ENCODE measurements at regions not wholly inside any gene's neighbourhood (a gene's known extent, or its start where the extent isn't known, plus 50 kb on each side); places are given as distances from the start of the nearest gene placed in this dataset.

DNA sequence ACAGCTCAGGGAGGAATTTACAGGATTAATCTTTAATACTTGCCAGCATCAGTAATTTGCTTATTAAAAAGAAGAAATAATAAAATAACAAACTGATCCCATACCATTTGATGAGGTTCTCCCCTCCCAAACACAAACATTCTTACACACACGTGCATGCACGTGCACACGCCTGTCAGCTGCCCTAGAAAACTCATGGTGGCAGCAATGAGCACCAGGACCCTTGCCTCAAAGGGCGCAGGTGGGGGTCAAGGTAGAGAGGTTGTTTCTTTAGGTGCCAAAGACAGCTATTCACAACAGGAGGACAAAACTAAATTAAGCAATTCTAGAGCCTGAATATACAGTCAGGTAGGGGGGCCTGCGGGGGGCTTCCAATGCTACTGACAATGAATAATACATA is 219.3 kb downstream of the BUD13 start:
- no peak for DNase-seq

DNA sequence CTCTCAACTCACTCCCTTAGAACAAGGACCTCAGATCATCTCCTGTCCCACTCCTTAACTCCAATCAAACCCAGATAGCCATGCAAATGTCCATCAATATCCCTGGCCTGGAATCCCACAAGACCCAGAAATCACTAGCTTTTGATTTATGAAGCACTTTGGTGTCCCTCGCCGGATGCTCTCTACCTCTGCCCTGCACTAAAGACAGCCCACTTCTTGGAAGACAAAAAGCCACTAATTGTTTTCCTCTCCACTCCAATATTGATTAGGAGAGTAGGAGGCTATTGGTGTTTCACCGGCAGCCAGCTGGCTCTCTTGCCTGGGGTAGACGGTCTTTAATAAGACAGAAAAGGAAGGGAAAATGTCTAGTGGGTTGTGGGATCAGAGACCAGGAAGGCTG is 221.2 kb downstream of the BUD13 start:
- no peak for DNase-seq

DNA sequence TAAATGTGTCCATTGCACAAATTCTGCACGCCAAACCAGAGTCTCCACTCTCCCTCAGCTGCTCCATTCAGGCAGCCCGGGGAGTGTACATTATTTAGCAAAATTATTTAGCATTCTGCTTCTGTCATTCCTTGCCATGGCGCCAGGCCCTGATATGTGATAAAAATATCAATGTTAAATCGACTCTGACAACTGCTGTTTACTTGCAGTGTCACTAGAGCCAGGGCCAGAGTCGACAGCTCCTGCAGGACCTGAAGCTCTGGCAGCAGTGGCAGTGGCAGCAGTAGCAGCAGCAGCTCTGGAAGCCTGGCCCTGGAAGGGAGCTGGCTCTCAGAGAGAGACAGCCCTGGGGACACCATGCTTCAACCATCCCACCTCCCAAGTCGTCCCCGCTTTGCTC is 224.5 kb downstream of the BUD13 start:
- DNase-seq = no peak

- no peak for DNase-seq
Measured at GRCh38 chr11:116547571-116547970, 225.2 kb downstream of the BUD13 start.

DNA sequence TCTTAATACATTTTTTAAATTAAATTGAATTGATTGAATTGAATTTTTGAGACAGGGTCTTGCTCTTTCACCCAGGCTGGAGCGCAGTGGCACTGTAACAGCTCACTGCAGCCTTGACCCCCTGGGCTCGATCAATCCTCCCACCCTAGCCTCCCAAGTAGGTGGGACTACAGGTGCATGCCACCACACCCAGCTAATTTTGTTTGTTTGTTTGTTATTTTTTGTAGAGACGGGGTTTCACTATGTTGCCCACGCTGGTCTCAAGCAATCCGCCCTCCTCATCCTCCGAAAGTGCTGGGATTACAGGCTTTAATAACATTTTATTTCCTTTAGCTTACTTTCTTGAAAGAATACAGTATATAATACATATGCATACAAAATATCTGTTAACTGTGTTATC is 226.9 kb downstream of the BUD13 start:
- no peak for DNase-seq

- DNase-seq = no peak
Measured at GRCh38 chr11:116544721-116545120, 228.1 kb downstream of the BUD13 start.

DNA sequence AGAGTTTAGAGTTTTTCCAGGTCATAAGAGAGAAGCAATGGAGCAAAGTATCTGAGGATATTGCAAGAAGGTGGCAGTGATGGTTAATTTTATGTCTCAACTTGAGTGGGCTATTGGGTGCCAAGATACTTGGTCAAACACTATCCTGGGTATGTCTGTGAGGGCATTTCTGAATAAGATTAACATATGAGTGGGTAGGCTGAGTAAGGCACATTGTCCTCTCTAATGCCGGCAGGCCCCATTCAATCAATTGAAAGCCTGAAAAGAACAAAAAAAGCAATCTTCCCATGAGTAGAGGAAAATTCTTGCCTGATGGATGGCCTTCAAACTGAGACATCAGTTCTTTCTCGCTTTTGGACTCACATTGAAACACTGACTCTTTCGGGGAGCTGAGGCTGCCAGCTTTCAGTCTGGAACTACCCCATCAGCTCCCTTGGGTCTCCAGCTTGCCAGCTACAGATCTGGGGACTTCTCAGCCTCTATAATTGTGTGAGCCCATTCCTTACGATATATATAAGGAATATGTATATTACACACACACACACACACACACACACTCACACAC is 228.8 kb downstream of the BUD13 start:
- DNase-seq = no peak

GRCh38 chr11:116543099-116543498 is 229.7 kb downstream of the BUD13 start:
- no peak for DNase-seq

DNA sequence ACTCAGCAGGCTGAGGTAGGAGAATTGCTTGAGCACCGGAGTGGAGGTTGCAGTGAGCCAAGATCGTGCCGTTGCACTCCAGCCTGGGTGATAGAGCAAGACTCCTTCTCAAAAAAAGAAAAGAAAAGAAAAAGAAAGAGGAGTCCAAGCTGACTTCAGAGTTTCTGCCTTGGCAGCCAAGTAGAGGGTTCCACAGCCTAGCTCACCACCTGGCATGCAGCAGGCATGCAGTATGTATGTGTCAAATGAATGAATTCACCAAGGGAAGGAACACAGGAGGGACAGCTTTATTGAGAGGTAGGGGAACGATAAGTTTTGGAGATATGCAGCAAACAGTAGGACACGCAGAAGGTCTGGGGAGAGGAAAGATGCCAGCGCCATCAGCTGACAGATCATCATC is 230.4 kb downstream of the BUD13 start:
- no peak for DNase-seq

- DNase-seq = no peak
Measured at GRCh38 chr11:116541460-116541859, 231.3 kb downstream of the BUD13 start.

- no peak for DNase-seq
Measured at GRCh38 chr11:116540645-116541304, 232.0 kb downstream of the BUD13 start.

GRCh38 chr11:116539836-116540418 is 232.9 kb downstream of the BUD13 start:
- DNase-seq = no peak

DNA sequence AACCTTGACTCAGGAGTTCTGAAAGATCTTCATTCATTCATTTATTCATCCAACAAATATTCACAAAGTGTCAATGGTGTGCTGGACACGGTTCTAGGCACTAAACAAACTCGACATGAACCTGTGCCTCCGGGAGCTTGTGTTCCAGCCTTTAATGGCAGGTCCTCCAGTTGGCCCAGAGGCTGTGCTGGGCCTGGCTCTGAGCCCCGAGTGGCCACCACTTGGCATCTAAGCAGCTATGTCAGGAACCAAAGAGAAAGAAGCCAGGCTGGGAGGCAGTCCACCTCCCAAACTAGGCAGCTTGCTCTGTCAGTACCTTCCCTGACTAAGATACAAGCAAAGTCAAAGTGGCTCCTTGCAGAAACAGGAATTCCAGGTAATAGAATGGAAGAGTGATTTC is 233.6 kb downstream of the BUD13 start:
- DNase-seq = no peak

DNA sequence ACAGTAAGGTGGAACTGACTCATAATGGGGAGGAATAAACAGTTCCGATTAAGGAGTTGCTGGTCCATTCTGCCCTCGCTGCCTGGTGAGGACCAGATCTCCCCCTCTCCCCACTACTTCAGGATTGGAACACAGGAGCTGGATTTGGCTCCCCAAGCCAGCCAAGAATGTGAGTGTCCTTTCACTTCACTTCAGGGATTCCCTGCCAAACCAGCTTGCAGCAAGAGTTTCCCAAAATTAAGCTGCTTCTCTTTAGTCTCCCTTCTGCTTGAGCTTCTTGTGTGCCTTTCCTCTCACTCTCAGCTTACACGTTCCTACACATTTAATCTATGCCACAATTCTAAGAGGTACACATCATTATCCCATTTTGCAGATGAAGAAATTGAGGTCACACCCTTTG is 234.1 kb downstream of the BUD13 start:
- DNase-seq = no peak

- no peak for DNase-seq
Measured at GRCh38 chr11:116537709-116538108, 235.1 kb downstream of the BUD13 start.

GRCh38 chr11:116537121-116537520 is 235.7 kb downstream of the BUD13 start:
- no peak for DNase-seq

DNA sequence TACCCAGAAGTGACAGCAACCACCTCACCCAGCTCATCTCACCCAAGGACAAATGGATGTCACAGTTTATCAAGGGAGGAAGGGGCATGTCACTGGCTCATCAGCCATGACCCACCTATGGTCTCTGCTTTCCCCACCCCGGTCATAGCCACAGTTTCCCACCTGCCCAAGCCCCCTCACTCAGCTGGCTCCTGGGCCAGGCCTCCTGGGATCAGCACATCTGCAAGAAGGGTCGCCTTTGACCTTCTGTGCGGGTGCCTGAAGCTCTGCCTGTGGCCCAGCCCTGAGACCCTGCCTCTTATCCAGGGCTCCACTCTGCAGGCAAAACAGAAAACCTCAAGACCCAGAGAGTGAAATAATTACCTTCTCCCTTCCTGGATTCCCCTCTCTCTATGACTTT is 236.4 kb downstream of the BUD13 start:
- no peak for DNase-seq

- DNase-seq = no peak
Measured at GRCh38 chr11:116535994-116536393, 236.8 kb downstream of the BUD13 start.

DNA sequence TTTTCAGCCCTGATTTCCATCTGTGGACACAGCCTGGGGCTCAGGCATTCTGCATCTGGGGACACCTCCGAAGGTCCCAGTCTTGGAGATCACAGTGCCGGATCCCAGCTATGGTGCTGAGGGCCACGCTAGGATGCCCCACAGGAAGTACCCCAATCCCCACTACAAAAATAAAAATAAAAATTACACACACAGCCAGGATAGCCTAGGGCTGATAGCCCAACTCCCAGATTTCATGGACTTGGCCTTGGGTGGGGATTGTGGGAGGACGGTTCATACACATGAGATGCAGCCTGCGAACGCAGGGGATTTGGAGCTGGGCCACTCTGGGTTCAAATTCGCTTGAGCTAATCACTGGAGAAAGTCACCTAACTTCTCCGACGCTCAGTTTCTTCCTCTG is 237.7 kb downstream of the BUD13 start:
- DNase-seq = no peak

DNA sequence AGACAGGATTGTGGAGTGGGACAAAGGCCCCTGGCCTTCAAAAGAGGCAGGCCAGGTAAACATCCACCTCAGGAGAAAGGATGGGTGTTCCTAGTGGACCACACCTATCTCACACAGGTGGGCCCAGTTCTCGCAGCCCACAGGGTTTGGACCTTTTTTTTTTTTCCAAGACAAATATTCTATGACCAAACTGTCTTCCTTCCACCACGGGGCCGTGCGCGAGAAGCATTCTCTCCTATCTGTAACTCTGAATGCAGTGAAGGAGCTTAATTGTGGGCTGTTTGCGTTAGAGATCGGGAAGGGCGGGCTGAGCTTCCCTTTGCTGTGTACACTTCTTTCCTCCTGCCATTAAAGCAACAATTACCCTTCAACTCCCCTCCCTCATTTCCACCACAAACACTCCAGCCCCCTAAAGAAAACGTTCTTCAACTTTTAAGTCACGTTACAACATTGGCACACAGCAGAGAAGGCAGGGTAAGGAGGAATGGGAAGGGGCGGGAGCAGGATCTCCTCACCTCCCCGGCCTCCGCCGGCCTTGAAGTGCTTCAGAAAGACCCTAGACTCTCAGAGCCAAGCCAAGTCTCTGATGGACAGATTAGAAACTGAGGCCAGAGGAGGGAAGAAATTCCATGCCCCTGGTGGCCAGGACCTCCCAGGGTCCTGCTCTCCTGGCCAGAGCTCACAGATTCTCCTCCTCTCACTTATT is 238.4 kb downstream of the BUD13 start:
- no peak for DNase-seq

DNA sequence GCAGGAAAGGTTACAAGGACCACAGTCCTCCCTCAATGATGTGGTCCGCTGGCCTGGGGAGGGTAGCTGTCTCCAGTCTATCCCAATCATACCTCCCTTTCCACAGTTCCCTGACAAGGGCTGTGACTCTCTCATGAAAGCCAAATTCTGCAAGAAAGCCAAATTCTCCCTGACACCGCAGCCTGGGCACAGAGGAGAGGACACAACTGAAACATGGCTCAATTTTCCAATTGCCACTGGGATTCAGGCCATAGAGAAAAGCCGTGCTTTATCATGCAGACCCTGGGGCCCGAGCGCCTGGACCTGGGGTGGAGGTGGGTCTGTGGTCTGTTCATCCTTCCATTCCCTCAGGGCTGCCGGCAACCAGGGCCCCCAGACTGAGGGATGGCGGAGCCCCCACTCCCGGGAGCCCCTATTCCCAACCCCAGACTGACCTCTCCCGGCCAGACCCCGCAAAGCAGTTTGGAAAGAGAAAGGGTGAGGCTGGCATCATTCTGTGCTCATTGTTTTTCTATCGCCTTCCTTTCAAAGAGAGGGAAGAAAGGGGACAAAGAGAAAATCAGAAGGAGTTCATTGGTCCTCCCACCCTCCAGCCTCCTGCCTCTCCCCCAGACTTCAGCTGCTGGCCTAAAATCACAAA is 239.5 kb downstream of the BUD13 start:
- DNase-seq = no peak

GRCh38 chr11:116532066-116532465 is 240.7 kb downstream of the BUD13 start:
- no peak for DNase-seq

DNA sequence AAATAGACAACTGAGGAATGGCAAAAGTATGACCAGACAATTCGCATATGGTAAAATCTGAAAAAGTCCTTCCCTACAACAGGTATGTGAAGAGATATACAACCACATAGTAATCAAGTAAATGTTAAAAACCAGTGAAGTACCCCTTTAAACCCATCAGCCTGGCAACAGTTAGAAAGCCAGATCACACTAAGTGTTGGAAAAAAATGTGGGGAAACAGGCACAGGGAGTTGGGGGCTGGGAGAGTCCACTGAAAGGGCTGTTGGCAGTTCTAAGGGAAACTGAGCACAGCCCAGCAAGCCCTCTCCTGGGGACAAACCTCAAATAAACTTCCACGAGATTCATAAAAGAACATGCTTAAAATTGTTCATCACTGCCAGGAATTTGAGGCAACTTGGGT is 242.1 kb downstream of the BUD13 start:
- no peak for DNase-seq

DNA sequence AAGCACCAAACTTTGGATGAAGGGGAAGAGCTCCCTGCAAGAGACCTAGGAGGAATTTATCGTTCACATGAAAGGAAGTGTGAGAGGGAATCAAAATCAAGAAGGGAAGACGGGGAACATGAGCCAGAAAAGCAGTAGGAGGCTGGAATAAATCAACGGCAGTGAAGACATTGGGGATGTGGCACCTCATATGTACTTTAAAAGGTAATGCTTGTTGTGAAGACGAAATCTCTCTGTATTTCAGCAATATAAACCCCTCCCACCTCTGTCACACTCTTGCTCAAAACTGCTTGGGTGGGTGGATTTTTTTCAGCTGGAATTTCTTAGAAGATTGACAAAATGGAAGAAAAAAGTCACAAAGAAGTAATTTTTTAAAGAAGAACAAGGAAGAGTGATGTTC is 243.5 kb downstream of the BUD13 start:
- no peak for DNase-seq
